ENCODE measurements at regions not wholly inside any gene's neighbourhood (a gene's known extent, or its start where the extent isn't known, plus 50 kb on each side); places are given as distances from the start of the nearest gene placed in this dataset.

- TF ChIP-seq, protein P1, sequence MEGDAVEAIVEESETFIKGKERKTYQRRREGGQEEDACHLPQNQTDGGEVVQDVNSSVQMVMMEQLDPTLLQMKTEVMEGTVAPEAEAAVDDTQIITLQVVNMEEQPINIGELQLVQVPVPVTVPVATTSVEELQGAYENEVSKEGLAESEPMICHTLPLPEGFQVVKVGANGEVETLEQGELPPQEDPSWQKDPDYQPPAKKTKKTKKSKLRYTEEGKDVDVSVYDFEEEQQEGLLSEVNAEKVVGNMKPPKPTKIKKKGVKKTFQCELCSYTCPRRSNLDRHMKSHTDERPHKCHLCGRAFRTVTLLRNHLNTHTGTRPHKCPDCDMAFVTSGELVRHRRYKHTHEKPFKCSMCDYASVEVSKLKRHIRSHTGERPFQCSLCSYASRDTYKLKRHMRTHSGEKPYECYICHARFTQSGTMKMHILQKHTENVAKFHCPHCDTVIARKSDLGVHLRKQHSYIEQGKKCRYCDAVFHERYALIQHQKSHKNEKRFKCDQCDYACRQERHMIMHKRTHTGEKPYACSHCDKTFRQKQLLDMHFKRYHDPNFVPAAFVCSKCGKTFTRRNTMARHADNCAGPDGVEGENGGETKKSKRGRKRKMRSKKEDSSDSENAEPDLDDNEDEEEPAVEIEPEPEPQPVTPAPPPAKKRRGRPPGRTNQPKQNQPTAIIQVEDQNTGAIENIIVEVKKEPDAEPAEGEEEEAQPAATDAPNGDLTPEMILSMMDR (IDR thresholded peaks at IDR 0.05; ENCODE audit: control insufficient read depth, insufficient read depth, low read depth, low read length, missing control alignments): no peak
- no peak for DNase-seq (ENCODE audit: low read depth)
Measured at GRCh38 chr4:19539201-19539600, 712.5 kb upstream of the SLIT2 start.

DNA sequence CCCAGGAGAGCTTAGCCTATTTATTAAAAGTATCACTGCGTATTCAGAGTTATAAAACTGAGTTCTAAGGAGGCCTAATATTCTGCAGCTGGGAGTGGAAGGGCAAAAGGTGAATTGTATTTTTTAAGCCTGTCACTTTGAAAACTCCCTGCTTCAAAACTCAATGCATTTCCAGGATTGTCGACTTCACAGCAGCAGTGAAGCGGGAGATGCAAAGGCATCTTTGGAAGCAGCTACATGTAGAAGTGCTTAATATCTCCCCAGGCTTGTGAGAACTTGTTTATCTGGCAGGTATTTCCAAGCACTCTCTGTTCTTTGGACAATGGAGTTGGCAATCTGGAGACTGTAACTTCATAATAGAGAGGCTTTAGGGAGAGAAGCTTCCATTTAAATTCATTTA, 717.5 kb upstream of the SLIT2 start:
- no peak overlapping the region for H3K4me3 ChIP-seq (ENCODE audit: control insufficient read depth, low read depth, low read length)
- no peak for DNase-seq (ENCODE audit: low read depth)
- TF ChIP-seq, protein P1 (IDR thresholded peaks at IDR 0.05; ENCODE audit: control insufficient read depth, insufficient read depth, low read depth, low read length, missing control alignments): no peak

More at GRCh38 chr4:19539201-19539600, 712.5 kb upstream of the SLIT2 start:
- H3K4me3 ChIP-seq (ENCODE audit: control insufficient read depth, low read depth, low read length): no peak overlapping the region

- TF ChIP-seq, protein P1 (IDR thresholded peaks at IDR 0.05; ENCODE audit: control insufficient read depth, insufficient read depth, low read depth, low read length, missing control alignments): no peak
- H3K4me3 ChIP-seq (ENCODE audit: control insufficient read depth, low read depth, low read length): no peak overlapping the region
- no peak for DNase-seq (ENCODE audit: low read depth)
Measured at GRCh38 chr4:19531906-19532848, 719.5 kb upstream of the SLIT2 start.

DNA sequence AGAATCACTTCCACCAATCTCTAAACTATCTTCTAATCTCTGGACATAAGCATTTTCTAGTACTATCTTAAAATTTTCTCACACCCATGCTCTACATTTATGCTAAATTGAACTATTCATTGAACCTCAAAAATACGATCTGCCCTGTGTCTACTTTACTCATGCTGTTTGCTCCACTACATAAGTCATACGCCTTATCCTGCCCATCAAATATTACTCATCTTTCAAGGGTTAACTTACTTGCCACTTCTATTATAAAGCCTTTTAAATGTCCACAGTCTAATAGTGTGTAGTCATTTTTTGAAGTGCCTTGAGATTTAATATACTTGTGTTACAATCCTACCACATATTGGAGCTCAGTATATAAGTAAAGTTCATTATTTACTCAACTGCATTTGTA, 727.7 kb upstream of the SLIT2 start:
- TF ChIP-seq, protein P1 (IDR thresholded peaks at IDR 0.05; ENCODE audit: control insufficient read depth, insufficient read depth, low read depth, low read length, missing control alignments): no peak
- no peak overlapping the region for H3K4me3 ChIP-seq (ENCODE audit: control insufficient read depth, low read depth, low read length)
- DNase-seq (ENCODE audit: low read depth): no peak

- H3K4me3 ChIP-seq (ENCODE audit: control insufficient read depth, low read depth, low read length): no peak overlapping the region
- TF ChIP-seq, protein P1 (IDR thresholded peaks at IDR 0.05; ENCODE audit: control insufficient read depth, insufficient read depth, low read depth, low read length, missing control alignments): no peak
- no peak for DNase-seq (ENCODE audit: low read depth)
Measured at GRCh38 chr4:19522966-19523365, 728.7 kb upstream of the SLIT2 start.

DNA sequence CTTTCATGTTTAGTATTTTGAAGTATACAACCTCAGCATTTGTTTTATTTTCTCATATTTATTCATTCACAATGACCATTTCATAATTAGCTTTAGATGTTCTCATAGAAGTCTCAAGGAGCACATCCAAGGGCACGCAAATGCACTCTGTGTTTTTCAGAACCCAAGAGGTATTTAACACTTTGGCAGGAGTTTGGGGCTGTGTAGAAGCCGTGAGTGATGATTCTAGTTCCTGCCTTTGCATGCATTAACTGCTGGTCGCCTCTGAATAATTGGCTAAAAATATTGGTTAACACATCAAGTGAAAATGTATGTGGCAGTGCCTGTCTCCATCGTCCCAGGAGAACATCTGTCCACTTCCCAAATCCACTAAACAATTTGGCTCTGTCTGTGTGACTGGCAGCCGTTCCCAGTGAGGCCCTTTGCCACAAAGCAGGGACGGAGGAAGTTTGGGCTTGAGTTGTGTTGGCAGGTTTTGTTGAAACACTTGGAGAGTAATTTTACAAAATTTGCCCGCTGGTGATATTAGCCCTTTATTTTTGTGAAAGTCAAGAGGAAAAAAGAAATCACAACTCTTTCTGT, 730.7 kb upstream of the SLIT2 start:
- no peak overlapping the region for H3K4me3 ChIP-seq (ENCODE audit: control insufficient read depth, low read depth, low read length)
- TF ChIP-seq, protein P1 (IDR thresholded peaks at IDR 0.05; ENCODE audit: control insufficient read depth, insufficient read depth, low read depth, low read length, missing control alignments): no peak
- DNase-seq (ENCODE audit: low read depth): no peak
